Mesenchymal stem cell (in vitro differentiated cells and primary cell): ENCODE measurements at regions not wholly inside any gene's neighbourhood (a gene's known extent, or its start where the extent isn't known, plus 50 kb on each side); places are given as distances from the start of the nearest gene placed in this dataset.

ENCODE experiments used
- DNase-seq: peaks from one replicate; pipeline ENCODE4 v3.0.0-alpha.2; 2013
- H2AFZ ChIP-seq: one replicate; pipeline ENCODE4 v1.6.1; 2013; ENCODE audit warnings: low read depth, mild to moderate bottlenecking, control low read depth, inconsistent platforms, low read length, moderate library complexity
- H2AK5ac ChIP-seq: 2 replicates; pipeline ENCODE4 v1.6.1; 2013; ENCODE audit warnings: low read length, moderate library complexity, mild to moderate bottlenecking, inconsistent platforms; ENCODE audit not compliant: severe bottlenecking
- H2BK120ac ChIP-seq: one replicate; pipeline ENCODE4 v1.6.1; 2013; ENCODE audit warnings: low read depth, mild to moderate bottlenecking, inconsistent platforms, low read length, moderate library complexity
- H2BK12ac ChIP-seq, 2 experiments: one replicate each; pipeline ENCODE4 v1.6.1; 2013; ENCODE audit warnings: inconsistent platforms in 2 of 2, low read length in 2 of 2, mild to moderate bottlenecking in 2 of 2, moderate library complexity in 2 of 2, control low read depth in 1 of 2
- H2BK15ac ChIP-seq: one replicate; pipeline ENCODE4 v1.6.1; 2013; ENCODE audit warnings: mild to moderate bottlenecking, low read depth, inconsistent platforms; ENCODE audit not compliant: poor library complexity, severe bottlenecking
- H2BK5ac ChIP-seq: 2 replicates; pipeline ENCODE4 v1.6.1; 2013; ENCODE audit warnings: low read depth, mild to moderate bottlenecking, low read length, control low read depth, inconsistent platforms; ENCODE audit not compliant: poor library complexity, severe bottlenecking
- H3K14ac ChIP-seq, 2 experiments: one replicate each; pipeline ENCODE4 v1.6.1; 2013; ENCODE audit warnings: inconsistent platforms in 2 of 2, low read length in 2 of 2, control low read depth in 1 of 2, mild to moderate bottlenecking in 1 of 2, moderate library complexity in 1 of 2
- H3K18ac ChIP-seq, 2 experiments: one replicate each; pipeline ENCODE4 v1.6.1; 2013; ENCODE audit warnings: inconsistent platforms in 2 of 2, low read length in 2 of 2, control low read depth in 1 of 2, low read depth in 1 of 2, mild to moderate bottlenecking in 1 of 2
- H3K23ac ChIP-seq, 2 experiments: one replicate each; pipeline ENCODE4 v1.6.1; 2013; ENCODE audit warnings: inconsistent platforms in 2 of 2, low read length in 2 of 2, mild to moderate bottlenecking in 2 of 2, moderate library complexity in 2 of 2, control low read depth in 1 of 2
- H3K27ac ChIP-seq: 2 replicates; pipeline ENCODE4 v1.5.1; 2013; ENCODE audit warnings: mild to moderate bottlenecking, moderate library complexity, low read length, control low read depth, inconsistent platforms; ENCODE audit not compliant: poor library complexity, severe bottlenecking
- H3K27me3 ChIP-seq, 2 experiments: 2 replicates each; pipeline versions ENCODE4 v1.6.1 to v1.7.0; 2013; ENCODE audit warnings: low read length in 2 of 2, mild to moderate bottlenecking in 2 of 2, moderate library complexity in 2 of 2, control low read depth in 1 of 2, inconsistent platforms in 1 of 2; ENCODE audit not compliant: control insufficient read depth in 1 of 2, insufficient read depth in 1 of 2
- H3K36me3 ChIP-seq, 2 experiments: 2 replicates each; pipeline versions ENCODE4 v1.6.1 to v1.7.0; 2013; ENCODE audit warnings: low read length in 2 of 2, control low read depth in 1 of 2, inconsistent platforms in 1 of 2, low read depth in 1 of 2, mild to moderate bottlenecking in 1 of 2; ENCODE audit not compliant: insufficient read depth in 2 of 2, control insufficient read depth in 1 of 2
- H3K4ac ChIP-seq, 2 experiments: one replicate each; pipeline ENCODE4 v1.6.1; 2013; ENCODE audit warnings: inconsistent platforms in 2 of 2, low read length in 2 of 2, mild to moderate bottlenecking in 2 of 2, moderate library complexity in 2 of 2, control low read depth in 1 of 2, low read depth in 1 of 2
- H3K4me1 ChIP-seq: 2 replicates; pipeline ENCODE4 v1.6.1; 2013; ENCODE audit warnings: low read depth, low read length, control low read depth; ENCODE audit not compliant: control insufficient read depth, insufficient read depth
- H3K4me2 ChIP-seq: 2 replicates; pipeline ENCODE4 v1.6.1; 2013; ENCODE audit warnings: low read length, mild to moderate bottlenecking, inconsistent platforms; ENCODE audit not compliant: poor library complexity, severe bottlenecking
- H3K4me3 ChIP-seq, 2 experiments: 2 replicates each; pipeline versions ENCODE4 v1.5.1 to v1.7.0; 2013; ENCODE audit warnings: low read length in 2 of 2, mild to moderate bottlenecking in 2 of 2, control low read depth in 1 of 2, low read depth in 1 of 2; ENCODE audit not compliant: insufficient read depth in 1 of 2
- H3K79me1 ChIP-seq: replicated peaks from 2 replicates; pipeline ENCODE4 v1.6.1; 2013; ENCODE audit warnings: mild to moderate bottlenecking, control low read depth, low read length, inconsistent platforms; ENCODE audit not compliant: poor library complexity, severe bottlenecking
- H3K9ac ChIP-seq: 2 replicates; pipeline ENCODE4 v1.7.0; 2013; ENCODE audit warnings: mild to moderate bottlenecking, low read length, moderate library complexity
- H3K9me3 ChIP-seq: 2 replicates; pipeline ENCODE4 v1.7.0; 2013; ENCODE audit warnings: mild to moderate bottlenecking, low read length; ENCODE audit not compliant: control insufficient read depth
- H4K8ac ChIP-seq: one replicate; pipeline ENCODE4 v1.6.1; 2013; ENCODE audit warnings: inconsistent platforms, mild to moderate bottlenecking, low read length, moderate library complexity
- H4K91ac ChIP-seq: one replicate; pipeline ENCODE4 v1.6.1; 2013; ENCODE audit warnings: mild to moderate bottlenecking, low read length, inconsistent platforms
- WGBS: methylation state at CpG from one replicate; pipeline ENCODE4 v1.1.7; 2013; ENCODE audit warnings: mixed read lengths; 5-methylcytosine and 5-hydroxymethylcytosine counted together

DNA sequence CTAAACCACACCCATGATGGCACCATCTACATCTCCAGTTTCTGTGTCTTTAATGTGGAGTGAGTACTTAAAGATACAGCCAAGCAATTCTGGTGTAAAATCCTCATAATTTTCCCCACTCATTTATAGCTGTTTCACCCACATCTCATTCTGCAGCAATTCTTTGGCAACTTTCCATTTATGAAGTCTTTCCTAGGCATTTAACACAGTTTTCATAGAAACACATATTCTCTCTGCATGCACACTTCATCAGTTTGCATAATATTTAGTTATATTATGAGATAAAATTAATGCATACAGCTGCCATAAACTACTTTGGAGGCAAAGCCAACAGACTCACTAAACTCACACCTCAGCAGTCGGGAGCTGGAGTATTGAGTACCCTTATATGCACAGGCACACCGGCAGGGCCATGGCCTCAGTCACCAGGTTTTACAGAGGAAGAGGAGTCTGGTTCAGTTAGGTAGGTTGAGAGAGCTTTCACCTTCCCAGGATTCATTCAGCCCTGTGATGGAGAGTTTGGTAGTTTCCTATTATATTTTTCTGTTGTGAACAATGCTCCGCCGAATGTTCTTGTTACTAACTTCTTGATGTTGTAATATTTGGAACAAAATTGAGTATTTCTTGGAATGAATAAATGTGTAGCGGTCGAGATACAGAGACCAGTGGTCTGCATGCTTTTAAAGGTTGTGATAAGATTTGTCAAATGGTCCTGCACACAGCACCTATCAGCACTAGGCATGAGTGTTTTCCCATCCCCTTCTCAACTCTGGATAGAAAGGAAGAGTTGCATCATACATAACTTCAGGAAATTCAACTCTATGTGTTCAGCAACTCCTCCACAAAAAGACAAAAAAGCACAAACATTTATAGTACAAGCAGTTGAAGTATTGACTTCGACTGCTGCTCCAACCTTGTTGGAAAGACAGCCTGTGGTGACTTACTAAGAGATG, 123.5 kb downstream of the TTC8 start:
- Histone ChIP-seq H3K9me3 (peaks cover 18% of the 10 kb centered on the region), H3K14ac (no peak overlapping the region), H3K18ac (no peak overlapping the region), H3K4me3 (no peak overlapping the region), H3K4me2 (no peak overlapping the region), H2BK15ac (no peak overlapping the region), H4K91ac (no peak overlapping the region), H3K4me1 (no peaks in the 10 kb centered on the region), H3K27me3 (peaks cover 0 to 4% of the 10 kb centered on the region in 2 experiments), H4K8ac (no peak overlapping the region), H3K79me1 (no peaks in the 10 kb centered on the region), H2AFZ (no peak overlapping the region), H3K23ac (no peak overlapping the region), H2BK5ac (no peak overlapping the region), H2BK12ac (no peak overlapping the region), H3K4ac (no peak overlapping the region), H2BK120ac (no peak overlapping the region), H2AK5ac (no peak overlapping the region), H3K27ac (no peak overlapping the region), H3K9ac (no peak overlapping the region), H3K36me3 (no peaks in the 10 kb centered on the region)
- no peak for DNase-seq
- WGBS = 75% methylated on average over 7 of the region's 7 CpGs

- H3K23ac ChIP-seq = no peak overlapping the region
- H3K27ac ChIP-seq = no peak overlapping the region
- no peak overlapping the region for H4K8ac ChIP-seq
- H3K9me3 ChIP-seq = peaks cover 23% of the 10 kb centered on the region
- no peak overlapping the region for H2AK5ac ChIP-seq
- H3K18ac ChIP-seq = no peak overlapping the region
- H3K79me1 ChIP-seq = no peaks in the 10 kb centered on the region
- H3K36me3 ChIP-seq = no peaks in the 10 kb centered on the region
- H2BK120ac ChIP-seq = no peak overlapping the region
- no peak overlapping the region for H3K4ac ChIP-seq
- no peak overlapping the region for H3K4me3 ChIP-seq
- H4K91ac ChIP-seq = no peak overlapping the region
- no peak overlapping the region for H2BK5ac ChIP-seq
- no peak for DNase-seq
- no peaks in the 10 kb centered on the region for H3K4me1 ChIP-seq
- 60% methylated on average over 2 of the region's 2 CpGs for WGBS
- H2BK12ac ChIP-seq = no peak overlapping the region
- no peak overlapping the region for H2BK15ac ChIP-seq
- no peak overlapping the region for H3K4me2 ChIP-seq
- H2AFZ ChIP-seq = no peak overlapping the region
- H3K14ac ChIP-seq = no peak overlapping the region
- no peak overlapping the region for H3K9ac ChIP-seq
- peaks cover 0 to 4% of the 10 kb centered on the region in 2 experiments for H3K27me3 ChIP-seq
These were observed 125.6 kb downstream of the TTC8 start for GRCh38 chr14:88950069-88950468.

DNA sequence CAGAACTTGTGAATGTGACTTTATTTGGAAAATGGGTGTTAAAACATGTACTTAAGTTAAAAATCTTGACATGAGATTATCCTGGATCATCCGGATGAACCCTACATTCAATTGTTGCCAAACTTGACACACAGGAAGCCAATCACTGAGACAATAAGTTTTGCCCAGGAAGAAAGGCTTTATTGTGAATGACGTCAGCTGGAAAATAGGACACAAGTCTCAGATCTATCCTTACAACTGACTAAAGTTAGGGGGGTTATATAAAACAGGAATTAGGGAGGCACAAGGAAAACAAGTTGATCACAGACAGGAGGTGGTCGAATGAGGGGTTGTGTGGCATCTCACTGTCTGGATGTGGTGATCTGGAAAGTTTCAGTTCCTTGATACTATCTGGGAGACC, 126.9 kb downstream of the TTC8 start:
- Histone ChIP-seq H3K79me1 (no peaks in the 10 kb centered on the region), H4K8ac (no peak overlapping the region), H2BK5ac (no peak overlapping the region), H2AFZ (no peak overlapping the region), H4K91ac (no peak overlapping the region), H3K4me2 (no peak overlapping the region), H3K4me3 (no peak overlapping the region), H2BK12ac (no peak overlapping the region), H3K9ac (no peak overlapping the region), H3K27me3 (peaks cover 0 to 7% of the 10 kb centered on the region in 2 experiments), H2BK120ac (no peak overlapping the region), H3K36me3 (no peaks in the 10 kb centered on the region), H3K23ac (no peak overlapping the region), H3K4ac (no peak overlapping the region), H3K9me3 (peaks cover 28% of the 10 kb centered on the region), H3K4me1 (no peaks in the 10 kb centered on the region), H2AK5ac (no peak overlapping the region), H3K27ac (no peak overlapping the region), H2BK15ac (no peak overlapping the region), H3K14ac (no peak overlapping the region), H3K18ac (no peak overlapping the region)
- WGBS = 47% methylated on average over 2 of the region's 3 CpGs
- DNase-seq = no peak

GRCh38 chr14:88952901-88953300, 128.4 kb downstream of the TTC8 start:
- H3K27me3 ChIP-seq = peaks cover 0 to 3% of the 10 kb centered on the region in 2 experiments
- no peak overlapping the region for H3K4me2 ChIP-seq
- no peaks in the 10 kb centered on the region for H3K4me1 ChIP-seq
- H2BK12ac ChIP-seq = no peak overlapping the region
- H3K14ac ChIP-seq = no peak overlapping the region
- H3K18ac ChIP-seq = no peak overlapping the region
- H3K9ac ChIP-seq = no peak overlapping the region
- H3K27ac ChIP-seq = no peak overlapping the region
- H3K4me3 ChIP-seq = no peak overlapping the region
- no peak overlapping the region for H2BK15ac ChIP-seq
- no peak overlapping the region for H3K4ac ChIP-seq
- H3K36me3 ChIP-seq = no peaks in the 10 kb centered on the region
- no peak overlapping the region for H4K8ac ChIP-seq
- no peaks in the 10 kb centered on the region for H3K79me1 ChIP-seq
- H4K91ac ChIP-seq = no peak overlapping the region
- H3K9me3 ChIP-seq = peaks cover 35% of the 10 kb centered on the region
- DNase-seq = no peak
- H3K23ac ChIP-seq = no peak overlapping the region
- H2BK120ac ChIP-seq = no peak overlapping the region
- H2AK5ac ChIP-seq = no peak overlapping the region
- H2BK5ac ChIP-seq = no peak overlapping the region
- H2AFZ ChIP-seq = no peak overlapping the region
- 73% methylated on average over 6 of the region's 7 CpGs for WGBS
